GM21515 (cell line): ENCODE measurements at regions not wholly inside any gene's neighbourhood (a gene's known extent, or its start where the extent isn't known, plus 50 kb on each side); places are given as distances from the start of the nearest gene placed in this dataset.

Experiments used
- ATAC-seq: cut with Tn5 transposase; IDR thresholded peaks from one replicate; pipeline ENCODE4 v1.9.1; 2021; ENCODE audit not compliant: unreplicated experiment

DNA sequence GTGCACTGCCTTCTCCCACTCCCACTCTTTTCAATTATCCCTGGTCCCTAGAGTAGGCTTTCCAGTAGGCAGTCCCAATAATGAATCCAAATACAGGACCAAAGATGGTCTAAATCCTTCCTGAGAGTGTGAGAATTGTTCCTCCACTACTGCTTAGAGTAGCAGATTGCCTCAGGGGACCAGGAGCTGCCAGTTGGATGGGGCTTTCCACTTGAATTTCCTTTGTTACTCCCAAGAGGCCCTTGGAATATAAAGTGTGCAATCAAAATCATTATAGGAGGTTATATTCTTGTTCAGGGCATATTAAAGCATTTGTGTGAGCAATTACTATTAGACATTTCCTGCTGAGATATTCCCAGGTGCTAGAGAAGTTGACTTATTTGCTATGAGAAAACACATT is 156.6 kb upstream of the TLL1 start:
- no peak for ATAC-seq

DNA sequence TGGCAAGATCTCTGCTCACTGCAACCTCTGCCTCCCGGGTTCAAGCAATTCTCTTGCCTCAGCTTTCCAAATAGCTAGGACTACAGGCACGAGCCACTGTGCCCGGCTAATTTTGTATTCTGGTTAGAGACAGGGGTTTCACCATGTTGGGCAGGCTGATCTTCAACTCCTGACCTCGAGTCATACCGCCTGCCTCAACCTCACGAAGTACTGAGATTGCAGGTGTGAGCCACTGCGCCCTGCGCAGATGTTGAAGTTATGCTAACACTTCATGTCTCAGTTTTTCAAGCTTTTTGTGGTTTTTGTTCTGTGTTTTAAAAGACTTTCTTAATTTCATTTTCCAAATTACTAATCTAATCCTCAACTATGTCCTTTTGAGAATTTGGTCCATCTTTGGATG is 154.4 kb upstream of the TLL1 start:
- ATAC-seq, result no peak

GRCh38 chr4:165720411-165721082 is 152.5 kb upstream of the TLL1 start:
- ATAC-seq, result no peak

DNA sequence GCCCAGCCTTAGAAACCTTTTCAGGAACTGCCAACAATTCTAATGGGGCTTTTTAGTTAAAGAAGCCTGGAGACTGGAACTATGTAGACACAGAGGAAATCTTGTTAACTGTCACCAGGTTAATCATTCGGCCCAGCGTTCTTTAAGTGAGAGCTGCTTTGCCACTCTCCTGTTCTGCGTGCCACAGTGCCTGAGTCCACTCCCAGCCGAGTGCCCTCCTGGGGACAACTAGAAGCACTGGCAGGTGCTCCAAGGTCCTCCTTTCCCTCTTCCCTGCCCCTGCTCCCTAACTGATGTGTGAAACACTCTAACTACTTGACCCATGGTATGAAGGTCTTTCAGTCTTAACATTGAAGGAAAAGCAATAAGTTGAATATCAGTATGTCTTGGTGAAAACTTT is 151.2 kb upstream of the TLL1 start:
- no peak for ATAC-seq

DNA sequence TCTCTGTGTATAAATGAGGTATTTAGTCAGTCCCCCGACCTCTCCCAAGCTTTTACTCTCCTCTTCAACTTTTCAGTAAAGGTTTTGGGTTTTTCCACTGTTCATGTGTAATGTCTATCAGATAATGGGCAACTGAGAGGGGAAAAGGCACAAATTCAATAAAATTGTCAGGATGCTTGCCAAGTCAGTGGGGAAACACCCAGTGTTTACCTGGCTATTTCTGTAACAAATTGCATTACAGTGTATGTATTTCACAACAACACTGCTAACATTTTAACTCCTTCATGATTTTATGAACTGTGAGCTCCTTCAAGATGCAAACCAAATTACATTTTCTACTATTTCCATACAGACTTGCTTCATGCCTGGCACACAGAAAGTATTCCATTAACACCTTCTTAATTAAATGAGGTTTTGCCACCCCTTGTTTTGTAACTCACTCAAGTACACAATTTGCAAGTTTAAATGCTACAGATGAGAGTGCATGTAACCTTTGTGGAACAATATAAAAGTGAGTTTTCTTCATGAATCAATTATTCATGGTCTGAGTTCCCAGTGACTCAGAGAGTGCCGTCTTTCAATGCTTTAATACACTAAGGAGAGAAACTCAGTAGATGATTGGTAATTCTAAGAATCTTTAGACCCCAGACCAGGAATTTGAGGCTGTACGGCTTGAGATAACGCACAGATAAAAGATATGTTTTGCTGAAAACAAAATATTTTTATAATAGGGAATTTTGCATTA is 149.8 kb upstream of the TLL1 start:
- ATAC-seq, result no peak

DNA sequence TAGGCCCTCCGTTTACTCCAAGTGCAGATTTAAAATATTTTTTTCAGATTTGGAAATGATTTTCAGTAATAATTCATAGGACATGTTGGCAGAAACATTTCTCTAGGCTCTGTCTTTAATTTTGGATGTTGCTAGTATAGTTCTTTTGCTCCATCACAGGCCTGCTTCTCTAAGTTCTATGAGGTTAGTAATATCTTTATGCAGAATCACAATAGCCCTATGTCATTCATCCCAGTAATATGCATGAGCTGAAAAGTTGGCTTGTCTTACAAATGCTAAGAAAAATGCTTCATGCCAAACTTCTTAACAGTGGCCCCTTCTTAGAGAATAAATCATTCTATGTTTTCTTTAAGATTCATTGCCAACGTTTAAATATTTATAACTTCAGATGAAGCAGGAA is 148.3 kb upstream of the TLL1 start:
- no peak for ATAC-seq

- ATAC-seq, result no peak
These were observed 147.7 kb upstream of the TLL1 start for GRCh38 chr4:165725352-165725751.

GRCh38 chr4:165726831-165727230 is 146.2 kb upstream of the TLL1 start:
- no peak for ATAC-seq

- no peak for ATAC-seq
These were observed 135.6 kb upstream of the TLL1 start for GRCh38 chr4:165737309-165737972.

GRCh38 chr4:165738571-165738970 is 134.5 kb upstream of the TLL1 start:
- ATAC-seq, result no peak

GRCh38 chr4:165740911-165741310 is 132.1 kb upstream of the TLL1 start:
- ATAC-seq, result no peak

GRCh38 chr4:165743422-165743821 is 129.6 kb upstream of the TLL1 start:
- ATAC-seq, result no peak

- no peak for ATAC-seq
These were observed 128.7 kb upstream of the TLL1 start for GRCh38 chr4:165744370-165744769.

GRCh38 chr4:165748321-165748720 is 124.7 kb upstream of the TLL1 start:
- ATAC-seq, result no peak

GRCh38 chr4:165751882-165752281 is 121.2 kb upstream of the TLL1 start:
- ATAC-seq, result no peak

DNA sequence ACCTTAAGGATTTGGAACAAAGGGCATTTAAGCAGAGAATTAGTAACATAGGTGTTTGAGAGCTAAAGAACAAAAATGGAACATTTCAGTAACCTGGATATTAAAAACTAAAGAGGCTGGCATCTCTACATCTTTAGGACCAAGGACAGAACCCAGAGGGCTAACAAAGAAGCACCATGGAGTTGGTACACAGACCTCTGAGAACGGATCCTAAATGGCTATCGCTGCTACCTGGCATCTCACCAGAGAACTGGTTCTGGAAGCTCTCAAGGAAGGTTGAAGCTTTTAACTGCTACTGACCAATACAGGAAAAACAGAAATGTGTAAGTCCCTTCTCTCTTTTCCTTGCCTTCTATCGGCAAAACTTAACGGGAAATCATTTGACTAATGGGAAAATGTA is 118.4 kb upstream of the TLL1 start:
- ATAC-seq, result no peak

DNA sequence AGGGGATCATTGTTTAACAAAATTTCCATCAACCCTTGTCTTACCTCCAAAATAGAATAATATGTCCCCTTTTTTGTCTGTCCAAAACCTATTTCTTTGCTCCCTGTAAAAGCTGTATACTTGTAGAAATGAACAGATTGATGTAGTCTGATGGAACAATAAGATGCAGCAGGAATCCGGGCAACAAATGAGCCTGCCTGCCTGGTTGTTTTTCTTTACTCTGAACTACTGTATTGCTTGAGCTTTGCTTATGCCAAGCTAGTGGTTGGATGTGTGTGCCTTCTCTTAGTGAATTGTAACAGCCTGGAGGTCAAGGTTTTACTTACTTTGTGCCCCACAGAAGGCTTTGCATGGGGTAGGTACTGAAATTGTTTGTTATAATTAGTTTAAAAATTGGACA is 116.2 kb upstream of the TLL1 start:
- ATAC-seq, result no peak

DNA sequence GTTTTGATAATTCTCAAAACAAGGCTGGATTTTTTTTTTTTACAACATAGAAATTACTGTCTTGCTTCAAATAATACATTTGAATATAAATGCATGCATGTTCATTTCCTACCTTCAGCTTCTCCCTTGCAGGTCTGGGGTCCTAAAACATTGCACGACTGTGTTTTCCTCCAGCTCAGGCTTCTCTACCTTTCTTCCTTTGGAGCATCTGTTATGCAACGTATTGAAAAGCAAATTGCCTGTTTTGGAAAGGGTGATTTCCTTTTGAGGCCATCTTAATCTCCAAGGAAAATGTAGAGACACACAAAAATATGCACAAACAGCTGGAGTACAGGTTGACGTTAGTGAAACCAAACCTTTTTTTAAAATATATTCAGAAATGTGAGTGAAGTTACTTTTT is 115.6 kb upstream of the TLL1 start:
- no peak for ATAC-seq

GRCh38 chr4:165758086-165758485 is 115.0 kb upstream of the TLL1 start:
- ATAC-seq, result no peak

GRCh38 chr4:165760182-165760581 is 112.9 kb upstream of the TLL1 start:
- ATAC-seq, result no peak

GRCh38 chr4:165761963-165762362 is 111.1 kb upstream of the TLL1 start:
- no peak for ATAC-seq

DNA sequence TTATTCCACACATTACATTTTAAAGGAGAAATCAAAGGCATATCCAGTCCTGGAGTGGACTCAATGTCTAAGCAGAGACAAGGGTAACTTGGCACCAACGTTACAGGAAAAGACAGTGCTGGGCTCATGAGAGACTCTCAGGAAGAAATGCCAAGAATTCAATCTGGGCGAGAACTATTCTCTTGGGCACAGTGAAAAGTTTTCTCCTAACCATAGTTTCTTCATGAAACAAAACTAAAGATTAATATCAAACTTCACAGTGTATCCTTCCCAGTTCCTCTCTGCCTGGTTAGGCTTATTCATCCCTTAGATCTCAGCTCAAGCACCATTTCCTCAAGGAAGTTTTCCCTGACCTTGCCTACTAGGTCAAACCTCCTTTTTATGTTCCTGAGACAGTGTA is 109.4 kb upstream of the TLL1 start:
- ATAC-seq, result no peak
